ENCODE measurements at regions not wholly inside any gene's neighbourhood (a gene's known extent, or its start where the extent isn't known, plus 50 kb on each side); places are given as distances from the start of the nearest gene placed in this dataset.
A peak's percentile ranks its signal among the peaks of the same experiment; 100 is the strongest.

DNA sequence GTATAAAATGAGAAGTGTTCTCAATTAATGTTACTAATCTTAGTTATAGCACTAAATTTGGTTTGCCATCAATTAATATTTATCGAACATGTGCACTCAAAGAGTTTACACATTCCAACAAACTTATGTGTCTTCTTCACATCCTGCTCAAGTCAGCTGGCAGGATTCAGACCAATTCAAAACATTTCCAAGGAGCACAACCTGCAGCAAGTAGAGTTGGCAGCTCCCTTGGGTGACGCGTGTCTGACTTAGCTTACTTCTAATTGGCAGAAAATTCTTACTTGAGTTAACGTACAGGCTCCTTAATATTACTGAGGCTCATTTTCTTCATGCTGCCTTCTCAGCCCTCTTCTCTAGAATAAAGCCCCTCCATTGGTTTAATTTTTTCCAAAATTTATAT, 110.4 kb upstream of the PFN2 start:
- no peaks in the 10 kb centered on the region for H3K36me3 ChIP-seq (ENCODE audit: low read depth)
- peaks cover 51% of the 10 kb centered on the region for H3F3A ChIP-seq (ENCODE audit: insufficient read depth)
- TF ChIP-seq EZH2phosphoT487 (IDR thresholded peaks at IDR 0.05; ENCODE audit: insufficient read depth, low read depth) (no peak), EZH2 (IDR thresholded peaks at IDR 0.05; ENCODE audit: insufficient read depth, poor library complexity, severe bottlenecking) (no peak)
- no peaks in the 10 kb centered on the region for H3K9me3 ChIP-seq (ENCODE audit: low read depth)
- no peaks in the 10 kb centered on the region for H3K79me2 ChIP-seq (ENCODE audit: insufficient read depth)
- H3K27me3 ChIP-seq (replicated peaks; ENCODE audit: insufficient read depth) = no peaks in the 10 kb centered on the region
- in situ Hi-C loops (cut with MboI) = no loop called here
- no peaks in the 10 kb centered on the region for H3K9me2 ChIP-seq (ENCODE audit: insufficient read depth)
- H4K20me1 ChIP-seq (ENCODE audit: insufficient read depth) = no peaks in the 10 kb centered on the region
- WGBS, 2 experiments (ENCODE audit: low coverage in 1 of 2, low lambda C conversion rate in 2 of 2, missing lambda C conversion rate in 2 of 2) = 50 to 61% methylated on average over 4 of the region's 4 CpGs
- peaks cover 52% of the 10 kb centered on the region for H3K4me1 ChIP-seq (ENCODE audit: insufficient read depth)
- peak; percentile 80 for DNase-seq
- H3K9ac ChIP-seq = no peak overlapping the region
- H3K4me2 ChIP-seq (ENCODE audit: unreplicated experiment) = peak overlapping the region; percentile 34
- H2AFZ ChIP-seq = no peak overlapping the region
- H3K27ac ChIP-seq = no peak overlapping the region; the same call in 1 of the 2 replicates
- no peak overlapping the region for H3K4me3 ChIP-seq

- no peak for DNase-seq
- Histone ChIP-seq H3K79me2 (ENCODE audit: insufficient read depth) (no peaks in the 10 kb centered on the region), H4K20me1 (ENCODE audit: insufficient read depth) (no peaks in the 10 kb centered on the region), H3K4me2 (ENCODE audit: unreplicated experiment) (no peak overlapping the region), H3K9me3 (ENCODE audit: low read depth) (no peaks in the 10 kb centered on the region), H3F3A (ENCODE audit: insufficient read depth) (peaks cover 51% of the 10 kb centered on the region), H3K27me3 (replicated peaks; ENCODE audit: insufficient read depth) (no peaks in the 10 kb centered on the region), H2AFZ (no peak overlapping the region), H3K4me3 (no peak overlapping the region), H3K36me3 (ENCODE audit: low read depth) (no peaks in the 10 kb centered on the region), H3K4me1 (ENCODE audit: insufficient read depth) (peaks cover 52% of the 10 kb centered on the region), H3K9me2 (ENCODE audit: insufficient read depth) (no peaks in the 10 kb centered on the region), H3K27ac (peak overlapping the region; percentile 96), H3K9ac (no peak overlapping the region)
- TF ChIP-seq EZH2phosphoT487 (IDR thresholded peaks at IDR 0.05; ENCODE audit: insufficient read depth, low read depth) = no peak
- TF ChIP-seq EZH2 (IDR thresholded peaks at IDR 0.05; ENCODE audit: insufficient read depth, poor library complexity, severe bottlenecking) = no peak
- 68 to 72% methylated on average over 4 of the region's 4 CpGs for WGBS, 2 experiments (ENCODE audit: low coverage in 1 of 2, low lambda C conversion rate in 2 of 2, missing lambda C conversion rate in 2 of 2)
- in situ Hi-C loops (cut with MboI) = no loop called here
Observed at GRCh38 chr3:150080058-150080730, 109.5 kb upstream of the PFN2 start.

GRCh38 chr3:150079029-150079739, 108.5 kb upstream of the PFN2 start:
- Histone ChIP-seq H3K79me2 (ENCODE audit: insufficient read depth) (no peaks in the 10 kb centered on the region), H3K9me2 (ENCODE audit: insufficient read depth) (no peaks in the 10 kb centered on the region), H3K9me3 (ENCODE audit: low read depth) (no peaks in the 10 kb centered on the region), H3K27me3 (replicated peaks; ENCODE audit: insufficient read depth) (no peaks in the 10 kb centered on the region), H3K4me3 (no peak overlapping the region), H3K4me2 (ENCODE audit: unreplicated experiment) (peak overlapping the region; percentile 65), H3K9ac (peak overlapping the region; percentile 80), H4K20me1 (ENCODE audit: insufficient read depth) (no peaks in the 10 kb centered on the region), H3K27ac (peak overlapping the region; percentile 96), H3K4me1 (ENCODE audit: insufficient read depth) (peaks cover 52% of the 10 kb centered on the region), H3F3A (ENCODE audit: insufficient read depth) (peaks cover 49% of the 10 kb centered on the region), H3K36me3 (ENCODE audit: low read depth) (no peaks in the 10 kb centered on the region), H2AFZ (peak overlapping the region; percentile 71)
- TF ChIP-seq EZH2phosphoT487 (IDR thresholded peaks at IDR 0.05; ENCODE audit: insufficient read depth, low read depth) = no peak
- TF ChIP-seq EZH2 (IDR thresholded peaks at IDR 0.05; ENCODE audit: insufficient read depth, poor library complexity, severe bottlenecking) = no peak
- in situ Hi-C loops (cut with MboI) = no loop called here
- DNase-seq = peak; percentile 97
- 29 to 31% methylated on average over 5 of the region's 5 CpGs for WGBS, 2 experiments (ENCODE audit: low coverage in 1 of 2, low lambda C conversion rate in 2 of 2, missing lambda C conversion rate in 2 of 2)

DNA sequence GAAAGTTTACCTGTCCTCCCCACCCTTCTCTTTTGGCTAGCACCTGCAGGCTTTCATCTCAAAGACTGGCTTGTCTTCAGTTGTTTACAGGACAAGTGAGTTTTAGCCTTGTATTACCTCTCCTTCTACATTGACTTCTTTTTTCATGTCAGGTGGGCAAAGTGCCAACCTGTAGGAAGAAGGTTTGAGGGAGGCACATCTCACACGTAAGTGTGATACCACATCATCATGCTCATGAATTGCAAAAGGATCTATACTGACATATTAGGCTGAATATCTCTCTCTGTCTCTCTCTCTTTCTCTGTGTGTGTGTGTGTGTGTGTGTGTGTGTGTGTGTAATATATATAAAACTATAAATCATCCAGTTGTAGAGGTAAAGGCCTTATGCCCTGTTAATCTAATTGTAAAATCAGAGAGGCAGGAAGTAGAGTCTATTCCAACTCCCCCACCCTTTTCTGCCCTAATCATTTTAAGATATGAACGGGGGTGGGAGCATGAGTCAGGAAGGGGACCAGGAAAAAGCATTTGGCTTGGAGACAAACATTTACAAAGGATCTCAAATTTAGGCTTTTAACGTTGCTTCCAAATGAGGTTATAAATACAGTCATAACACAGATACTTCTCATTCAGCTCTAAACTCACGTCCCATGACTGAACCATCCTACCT, 107.0 kb upstream of the PFN2 start:
- Histone ChIP-seq H3K27ac (peak overlapping the region; percentile 96), H3K9me3 (ENCODE audit: low read depth) (no peaks in the 10 kb centered on the region), H4K20me1 (ENCODE audit: insufficient read depth) (no peaks in the 10 kb centered on the region), H3K36me3 (ENCODE audit: low read depth) (no peaks in the 10 kb centered on the region), H3K4me1 (ENCODE audit: insufficient read depth) (peaks cover 50% of the 10 kb centered on the region), H3K27me3 (replicated peaks; ENCODE audit: insufficient read depth) (no peaks in the 10 kb centered on the region), H3K9ac (peak overlapping the region; percentile 80), H3F3A (ENCODE audit: insufficient read depth) (peaks cover 41% of the 10 kb centered on the region), H3K4me2 (ENCODE audit: unreplicated experiment) (peak overlapping the region; percentile 27), H3K9me2 (ENCODE audit: insufficient read depth) (no peaks in the 10 kb centered on the region), H3K4me3 (no peak overlapping the region), H2AFZ (no peak overlapping the region), H3K79me2 (ENCODE audit: insufficient read depth) (no peaks in the 10 kb centered on the region)
- in situ Hi-C loops (cut with MboI) = no loop called here
- 33 to 36% methylated on average over 4 of the region's 4 CpGs for WGBS, 2 experiments (ENCODE audit: low coverage in 1 of 2, low lambda C conversion rate in 2 of 2, missing lambda C conversion rate in 2 of 2)
- peak; percentile 52 for DNase-seq
- no peak for TF ChIP-seq EZH2 (IDR thresholded peaks at IDR 0.05; ENCODE audit: insufficient read depth, poor library complexity, severe bottlenecking)
- TF ChIP-seq EZH2phosphoT487 (IDR thresholded peaks at IDR 0.05; ENCODE audit: insufficient read depth, low read depth) = no peak
